ENCODE measurements at regions not wholly inside any gene's neighbourhood (a gene's known extent, or its start where the extent isn't known, plus 50 kb on each side); places are given as distances from the start of the nearest gene placed in this dataset.

DNA sequence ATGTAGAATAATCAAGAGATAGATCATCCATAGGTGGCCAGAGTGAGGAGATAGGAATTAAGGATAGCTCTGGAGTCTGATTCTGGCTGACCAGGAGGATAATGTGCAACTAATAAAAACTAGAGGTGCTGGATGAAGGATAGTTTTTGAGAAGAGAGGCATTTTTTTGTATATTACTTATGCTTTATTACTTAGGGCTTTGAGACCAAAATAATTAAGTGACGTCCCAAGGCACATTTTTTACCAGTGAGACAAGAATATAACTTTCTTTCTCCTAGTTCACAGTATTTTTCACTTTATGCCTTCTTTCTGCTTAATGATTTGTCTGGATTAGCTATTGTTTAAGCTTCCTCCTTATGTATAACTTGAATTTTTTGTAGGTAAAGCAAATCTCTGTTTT lies 756.6 kb downstream of the TSN start:
- H3K9me3 ChIP-seq (ENCODE audit: insufficient read depth, low read length): no peaks in the 10 kb centered on the region

DNA sequence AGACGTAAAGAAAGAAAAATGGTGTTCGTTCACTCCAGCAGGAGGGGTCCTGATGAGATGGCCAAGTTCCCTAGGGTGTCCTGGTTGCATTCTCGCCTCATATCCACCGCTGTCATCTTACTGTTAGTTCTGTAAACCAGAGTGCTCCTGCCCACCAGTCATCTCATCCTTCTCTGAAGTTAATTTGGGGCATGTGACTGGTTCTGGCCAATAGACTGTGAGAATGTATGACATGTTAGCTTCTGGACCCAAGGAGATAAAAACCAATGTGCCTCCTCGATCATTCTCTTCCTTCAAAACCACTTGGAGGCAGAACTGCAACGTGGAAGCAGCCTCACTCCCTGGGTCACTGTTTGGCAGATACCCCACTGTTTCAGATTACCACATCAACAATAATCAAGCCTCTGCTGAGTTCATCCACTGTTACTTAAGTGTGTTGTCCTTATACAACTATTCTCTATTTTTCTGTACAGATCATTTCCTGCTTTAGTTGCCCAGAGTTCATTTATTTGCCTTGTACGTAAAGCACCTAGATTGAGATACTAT lies 759.1 kb downstream of the TSN start:
- Histone ChIP-seq H3K27me3 (ENCODE audit: low read depth, low read length) (no peaks in the 10 kb centered on the region), H3K4me1 (ENCODE audit: low read length) (no peaks in the 10 kb centered on the region), H4K20me1 (ENCODE audit: insufficient read depth, low read length) (no peaks in the 10 kb centered on the region), H3K27ac (ENCODE audit: low read length) (no peak overlapping the region), H3K36me3 (replicated peaks; ENCODE audit: low read depth, low read length) (no peaks in the 10 kb centered on the region), H3K4me3 (ENCODE audit: low read length) (no peak overlapping the region), H3K9me3 (ENCODE audit: insufficient read depth, low read length) (no peaks in the 10 kb centered on the region), H3K9ac (ENCODE audit: low read length) (no peak overlapping the region), H3K79me2 (ENCODE audit: low read length) (no peaks in the 10 kb centered on the region), H3K4me2 (ENCODE audit: low read length) (no peak overlapping the region), H2AFZ (ENCODE audit: low read depth, low read length) (no peak overlapping the region)
- TF ChIP-seq EZH2phosphoT487 (IDR thresholded peaks at IDR 0.05; ENCODE audit: low read depth): no peak
- TF ChIP-seq, protein P1, sequence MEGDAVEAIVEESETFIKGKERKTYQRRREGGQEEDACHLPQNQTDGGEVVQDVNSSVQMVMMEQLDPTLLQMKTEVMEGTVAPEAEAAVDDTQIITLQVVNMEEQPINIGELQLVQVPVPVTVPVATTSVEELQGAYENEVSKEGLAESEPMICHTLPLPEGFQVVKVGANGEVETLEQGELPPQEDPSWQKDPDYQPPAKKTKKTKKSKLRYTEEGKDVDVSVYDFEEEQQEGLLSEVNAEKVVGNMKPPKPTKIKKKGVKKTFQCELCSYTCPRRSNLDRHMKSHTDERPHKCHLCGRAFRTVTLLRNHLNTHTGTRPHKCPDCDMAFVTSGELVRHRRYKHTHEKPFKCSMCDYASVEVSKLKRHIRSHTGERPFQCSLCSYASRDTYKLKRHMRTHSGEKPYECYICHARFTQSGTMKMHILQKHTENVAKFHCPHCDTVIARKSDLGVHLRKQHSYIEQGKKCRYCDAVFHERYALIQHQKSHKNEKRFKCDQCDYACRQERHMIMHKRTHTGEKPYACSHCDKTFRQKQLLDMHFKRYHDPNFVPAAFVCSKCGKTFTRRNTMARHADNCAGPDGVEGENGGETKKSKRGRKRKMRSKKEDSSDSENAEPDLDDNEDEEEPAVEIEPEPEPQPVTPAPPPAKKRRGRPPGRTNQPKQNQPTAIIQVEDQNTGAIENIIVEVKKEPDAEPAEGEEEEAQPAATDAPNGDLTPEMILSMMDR (IDR thresholded peaks at IDR 0.05; ENCODE audit: low read depth, low read length): no peak

More for the DNA sequence above, 756.6 kb downstream of the TSN start:
- no peaks in the 10 kb centered on the region for H3K27me3 ChIP-seq (ENCODE audit: low read depth, low read length)
- no peaks in the 10 kb centered on the region for H3K79me2 ChIP-seq (ENCODE audit: low read length)
- no peaks in the 10 kb centered on the region for H4K20me1 ChIP-seq (ENCODE audit: insufficient read depth, low read length)
- no peak overlapping the region for H3K4me2 ChIP-seq (ENCODE audit: low read length)
- no peaks in the 10 kb centered on the region for H3K4me1 ChIP-seq (ENCODE audit: low read length)
- no peak overlapping the region for H3K9ac ChIP-seq (ENCODE audit: low read length)
- H3K4me3 ChIP-seq (ENCODE audit: low read length): no peak overlapping the region
- H2AFZ ChIP-seq (ENCODE audit: low read depth, low read length): no peak overlapping the region
- H3K27ac ChIP-seq (ENCODE audit: low read length): no peak overlapping the region
- no peaks in the 10 kb centered on the region for H3K36me3 ChIP-seq (replicated peaks; ENCODE audit: low read depth, low read length)
- TF ChIP-seq EZH2phosphoT487 (IDR thresholded peaks at IDR 0.05; ENCODE audit: low read depth): no peak
- TF ChIP-seq, protein P1 (IDR thresholded peaks at IDR 0.05; ENCODE audit: low read depth, low read length): no peak

DNA sequence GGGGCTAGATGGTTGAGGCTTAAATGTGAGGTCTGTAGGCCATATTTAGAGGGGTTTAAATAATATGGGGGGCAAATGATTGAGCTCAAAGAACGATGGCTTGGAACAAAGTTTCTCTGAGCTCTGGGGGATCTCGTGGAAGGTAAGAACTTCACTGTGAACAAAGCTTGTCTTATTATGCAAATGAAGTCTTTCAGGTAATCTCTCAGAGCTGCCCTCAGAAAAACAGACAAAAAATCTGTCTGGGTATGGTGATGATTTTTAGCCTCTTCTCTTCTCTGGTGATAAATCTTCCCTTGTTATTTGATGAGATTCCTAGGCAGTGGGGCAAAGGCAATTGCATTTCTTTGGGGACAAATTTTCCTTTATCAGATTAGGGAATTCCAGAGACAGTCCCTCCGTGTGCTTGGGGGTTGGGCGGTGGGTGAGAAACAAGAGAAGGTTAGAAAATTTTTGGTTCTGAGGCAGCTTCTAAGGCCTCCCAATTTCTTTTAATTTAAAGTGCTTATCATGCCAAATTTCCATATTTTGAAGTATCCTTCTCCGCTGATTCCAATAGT lies 760.4 kb downstream of the TSN start:
- TF ChIP-seq EZH2phosphoT487 (IDR thresholded peaks at IDR 0.05; ENCODE audit: low read depth): no peak
- TF ChIP-seq, protein P1 (IDR thresholded peaks at IDR 0.05; ENCODE audit: low read depth, low read length): no peak
- Histone ChIP-seq H3K27ac (ENCODE audit: low read length) (no peak overlapping the region), H3K36me3 (replicated peaks; ENCODE audit: low read depth, low read length) (no peaks in the 10 kb centered on the region), H4K20me1 (ENCODE audit: insufficient read depth, low read length) (no peaks in the 10 kb centered on the region), H3K9ac (ENCODE audit: low read length) (no peak overlapping the region), H3K9me3 (ENCODE audit: insufficient read depth, low read length) (no peaks in the 10 kb centered on the region), H3K4me1 (ENCODE audit: low read length) (no peaks in the 10 kb centered on the region), H3K27me3 (ENCODE audit: low read depth, low read length) (no peaks in the 10 kb centered on the region), H3K4me2 (ENCODE audit: low read length) (no peak overlapping the region), H3K4me3 (ENCODE audit: low read length) (no peak overlapping the region), H2AFZ (ENCODE audit: low read depth, low read length) (no peak overlapping the region), H3K79me2 (ENCODE audit: low read length) (no peaks in the 10 kb centered on the region)

DNA sequence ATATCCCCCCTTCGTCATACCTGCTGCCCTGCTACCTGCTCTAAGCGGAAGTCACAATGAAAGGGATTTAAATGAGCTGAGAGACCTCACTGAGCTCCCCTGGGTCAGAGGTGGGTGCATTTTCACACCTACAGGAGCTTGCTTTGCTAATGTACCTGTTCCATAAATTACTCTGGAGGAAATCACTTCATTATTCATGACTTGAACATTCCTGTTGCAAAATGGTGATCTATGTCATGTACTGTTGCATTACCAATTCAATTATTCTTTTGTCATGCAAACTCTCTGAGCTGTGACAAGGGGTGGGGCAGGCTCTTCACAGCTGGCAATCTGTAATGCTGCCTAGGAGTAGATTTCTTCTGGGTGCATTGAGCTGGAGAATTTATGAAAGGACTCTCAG lies 761.3 kb downstream of the TSN start:
- Histone ChIP-seq H3K27ac (ENCODE audit: low read length) (no peak overlapping the region), H3K4me2 (ENCODE audit: low read length) (no peak overlapping the region)
- TF ChIP-seq EZH2phosphoT487 (IDR thresholded peaks at IDR 0.05; ENCODE audit: low read depth): no peak
- TF ChIP-seq, protein P1 (IDR thresholded peaks at IDR 0.05; ENCODE audit: low read depth, low read length): no peak

More for the DNA sequence above, 761.3 kb downstream of the TSN start:
- H4K20me1 ChIP-seq (ENCODE audit: insufficient read depth, low read length): no peaks in the 10 kb centered on the region
- H3K36me3 ChIP-seq (replicated peaks; ENCODE audit: low read depth, low read length): no peaks in the 10 kb centered on the region
- no peak overlapping the region for H2AFZ ChIP-seq (ENCODE audit: low read depth, low read length)
- no peaks in the 10 kb centered on the region for H3K27me3 ChIP-seq (ENCODE audit: low read depth, low read length)
- no peaks in the 10 kb centered on the region for H3K4me1 ChIP-seq (ENCODE audit: low read length)
- H3K9ac ChIP-seq (ENCODE audit: low read length): no peak overlapping the region
- H3K4me3 ChIP-seq (ENCODE audit: low read length): no peak overlapping the region
- no peaks in the 10 kb centered on the region for H3K79me2 ChIP-seq (ENCODE audit: low read length)
- no peaks in the 10 kb centered on the region for H3K9me3 ChIP-seq (ENCODE audit: insufficient read depth, low read length)

Data from OCI-LY3 (cell line).